K562 (cell line): ENCODE measurements at regions not wholly inside any gene's neighbourhood (a gene's known extent, or its start where the extent isn't known, plus 50 kb on each side); places are given as distances from the start of the nearest gene placed in this dataset.

Source experiments
- ATAC-seq: fragments of 200-7000 bp; cut with Tn5 transposase; 3 replicates; pipeline ENCODE4 v1.9.1; 2020; ENCODE audit warnings: moderate library complexity
- BruUV-seq: library from RNA; stranded (reverse); fragments of 400-500 nt; replicated peaks from 2 replicates; lab custom pipeline; 2021; lab: Mats Ljungman, UMichigan
- CTCF ChIA-PET: fragments of 300-600 bp; formaldehyde crosslinking; extraction: SDS; loops from one replicate; lab custom pipeline; 2021; ENCODE audit warnings: low intra/inter-chr PET ratio; lab: Yijun Ruan, JAX
- POLR2A ChIA-PET: fragments of 300-600, 350-650 bp; sonication (Branson Sonifier 250); formaldehyde crosslinking; extraction: SDS; loops from one replicate; lab custom pipeline; 2021; ENCODE audit warnings: antibody characterized with exemption, inconsistent platforms; lab: Yijun Ruan, JAX
- DNase-seq, 4 experiments: peaks; one replicate each; pipeline versions ENCODE4 v3.0.0 to v3.0.0-alpha.2; 2011 to 2018; ENCODE audit warnings: low spot score in 3 of 4, mixed read lengths in 3 of 4; ENCODE audit errors: extremely low read depth in 1 of 4
- FAIRE-seq: peaks from 2 replicates; lab custom pipeline; 2011; peaks lifted over from hg19 to GRCh38; lab: Jason Lieb, UNC
- H2AFZ ChIP-seq: 2 replicates; pipeline ENCODE4 v1.6.0; 2011; ENCODE audit warnings: low read depth, low read length, control low read depth, inconsistent platforms
- H3K27ac ChIP-seq: fragments of 200-600 bp; 3 replicates; pipeline ENCODE4 v1.8.0; 2011; ENCODE audit warnings: low read depth, mild to moderate bottlenecking, control low read depth, inconsistent platforms, low read length, moderate library complexity, mixed read lengths; ENCODE audit errors: extremely low read depth
- H3K27me3 ChIP-seq, 2 experiments: fragments of 300-600 bp in 1 of 2; 2 replicates in 1 of 2; 3 replicates in 1 of 2; pipeline versions ENCODE4 v1.6.0 to v1.8.0; 2011; ENCODE audit warnings: inconsistent platforms in 2 of 2, low read length in 2 of 2, mild to moderate bottlenecking in 1 of 2, mixed read lengths in 1 of 2, moderate library complexity in 1 of 2; ENCODE audit not compliant: control insufficient read depth in 2 of 2, insufficient read depth in 2 of 2
- H3K36me3 ChIP-seq: fragments of 300-600 bp; 3 replicates; pipeline ENCODE4 v1.8.0; 2011; ENCODE audit warnings: mild to moderate bottlenecking, low read length, inconsistent platforms; ENCODE audit not compliant: control insufficient read depth, insufficient read depth
- H3K4me1 ChIP-seq, 2 experiments: fragments of 200-600 bp in 1 of 2; replicated peaks in 1 of 2; 2 replicates in 1 of 2; 3 replicates in 1 of 2; pipeline versions ENCODE4 v1.5.1 to v1.8.0; 2011; ENCODE audit warnings: inconsistent platforms in 2 of 2, low read length in 2 of 2, mild to moderate bottlenecking in 1 of 2, mixed read lengths in 1 of 2, moderate library complexity in 1 of 2; ENCODE audit not compliant: control insufficient read depth in 2 of 2, insufficient read depth in 2 of 2
- H3K4me2 ChIP-seq: 2 replicates; pipeline ENCODE4 v1.6.1; 2011; ENCODE audit warnings: low read length, control low read depth, inconsistent platforms, mixed read lengths; ENCODE audit not compliant: insufficient read depth
- H3K4me3 ChIP-seq: fragments of 200-600 bp; sonication (generic), shearing (Covaris generic); 2 replicates; pipeline ENCODE4 v1.5.1; 2016; ENCODE audit warnings: control low read depth, inconsistent platforms
- H3K79me2 ChIP-seq: fragments of 200-600 bp; 3 replicates; pipeline ENCODE4 v1.8.0; 2011; ENCODE audit warnings: low read length, inconsistent platforms; ENCODE audit not compliant: control insufficient read depth, insufficient read depth
- H3K9ac ChIP-seq, 2 experiments: 2 replicates each; pipeline versions ENCODE4 v1.6.0 to v1.6.1; 2011; ENCODE audit warnings: low read depth in 2 of 2, low read length in 2 of 2, control low read depth in 1 of 2, inconsistent platforms in 1 of 2, mild to moderate bottlenecking in 1 of 2, mixed read lengths in 1 of 2; ENCODE audit not compliant: insufficient read depth in 1 of 2
- H3K9me1 ChIP-seq: one replicate; pipeline ENCODE4 v1.6.0; 2011; ENCODE audit warnings: inconsistent platforms, mild to moderate bottlenecking, low read length, moderate library complexity; ENCODE audit not compliant: control insufficient read depth, insufficient read depth
- H3K9me3 ChIP-seq: replicated peaks from 2 replicates; pipeline ENCODE4 v1.5.1; 2011; ENCODE audit warnings: low read depth, low read length, inconsistent platforms; ENCODE audit not compliant: control insufficient read depth, insufficient read depth
- H4K20me1 ChIP-seq: replicated peaks from 2 replicates; pipeline ENCODE4 v1.6.1; 2011; ENCODE audit warnings: low read length, inconsistent platforms, mixed read lengths; ENCODE audit not compliant: control insufficient read depth, insufficient read depth
- ATF6 ChIP-seq: sonication (generic); formaldehyde crosslinking; IDR thresholded peaks from 2 replicates; pipeline ENCODE4 v1.4.0; 2020; ENCODE audit warnings: mild to moderate bottlenecking, missing genetic modification reagents
- C11orf30 ChIP-seq: fragments of 450-650 bp; IDR thresholded peaks from 2 replicates; pipeline ENCODE4 v1.6.1; 2016; ENCODE audit warnings: low read depth, mild to moderate bottlenecking
- GATA2 ChIP-seq: sonication (generic); formaldehyde crosslinking; IDR thresholded peaks from 2 replicates; pipeline ENCODE4 v1.4.0; 2020; ENCODE audit warnings: mild to moderate bottlenecking, missing genetic modification reagents
- JUND ChIP-seq, 2 experiments: IDR thresholded peaks; 2 replicates in 1 of 2; 3 replicates in 1 of 2; pipeline ENCODE4 v1.6.1; 2011; ENCODE audit warnings: borderline replicate concordance in 2 of 2, low read depth in 2 of 2, low read length in 2 of 2, improper control_type of control experiment in 1 of 2, missing biosample characterization in 1 of 2, missing genetic modification characterization in 1 of 2, missing genetic modification reagents in 1 of 2
- MBD1 ChIP-seq: fragments of 250-450 bp; sonication (Bioruptor Pico); IDR thresholded peaks from 2 replicates; pipeline ENCODE4 v1.8.0; 2022; ENCODE audit warnings: inconsistent platforms
- MBD2 ChIP-seq: sonication (generic); IDR thresholded peaks from 2 replicates; pipeline ENCODE4 v1.6.1; 2016; ENCODE audit warnings: low read depth, borderline replicate concordance
- MTA2 ChIP-seq: fragments of 450-650 bp; IDR thresholded peaks from 2 replicates; pipeline ENCODE4 v1.6.1; 2016; ENCODE audit warnings: low read depth
- NBN ChIP-seq: fragments of 450-650 bp; IDR thresholded peaks from 2 replicates; pipeline ENCODE4 v1.6.1; 2016; ENCODE audit warnings: low read depth, mild to moderate bottlenecking
- RBM34 ChIP-seq: fragments of 200-400 bp; formaldehyde crosslinking; IDR thresholded peaks from 2 replicates; pipeline ENCODE4 v1.6.1; 2018; ENCODE audit warnings: low read length, borderline replicate concordance; ENCODE audit not compliant: insufficient read depth
- SAP30 ChIP-seq: fragments of 200-600 bp; sonication (generic); IDR thresholded peaks from 2 replicates; pipeline ENCODE4 v1.6.1; 2012; ENCODE audit warnings: borderline replicate concordance, low read depth, mild to moderate bottlenecking, moderate library complexity, low read length, control low read depth, inconsistent platforms; ENCODE audit not compliant: insufficient read depth, poor library complexity, severe bottlenecking
- SMARCE1 ChIP-seq: fragments of 450-650 bp; IDR thresholded peaks from 2 replicates; pipeline ENCODE4 v1.7.1; 2016; ENCODE audit warnings: mild to moderate bottlenecking
- THAP7 ChIP-seq: fragments of 250-450 bp; sonication (Bioruptor Pico); IDR thresholded peaks from 2 replicates; pipeline ENCODE4 v1.5.0; 2021
- ZBTB9 ChIP-seq: fragments of 450-650 bp; formaldehyde crosslinking; IDR thresholded peaks from 2 replicates; pipeline ENCODE4 v1.4.0; 2020; ENCODE audit warnings: mild to moderate bottlenecking, moderate library complexity
- WGBS: fragments of 100-300 bp; shearing (Covaris generic); methylation state at CpG from one replicate; pipeline ENCODE4 v1.1.6; 2016; ENCODE audit warnings: low coverage, mixed read lengths; ENCODE audit not compliant: insufficient coverage; ENCODE audit errors: missing lambda C conversion rate; 5-methylcytosine and 5-hydroxymethylcytosine counted together
- in situ Hi-C: fragments of 300-500 bp; cut with MboI; formaldehyde crosslinking; loops from 4 replicates; pipeline ENCODE4 v1.15.0; 2018; ENCODE audit warnings: inconsistent platforms, mixed read lengths
- intact Hi-C: fragments of 100-400 bp; cut with micrococcal nuclease; formaldehyde crosslinking; loops from 2 replicates; pipeline ENCODE4 v1.14.2; 2022

GRCh38 chr6:135673501-135674309, 176.2 kb upstream of the AHI1 start (continued):
- TF ChIP-seq THAP7 (CRISPR knock-in tag) (no peak), MBD1 (no peak), GATA2 (CRISPR knock-in tag) (no peak), SAP30 (no peak)

GRCh38 chr6:135675026-135675425, 176.5 kb upstream of the PDE7B start:
- POLR2A ChIA-PET, result no interaction called here
- no peak for TF ChIP-seq ZBTB9 (CRISPR knock-in tag)
- no peak for TF ChIP-seq JUND (IDR thresholded peaks at IDR 0.05; ENCODE audit: borderline replicate concordance, low read depth, low read length)
- no peak for TF ChIP-seq JUND (tag; IDR thresholded peaks at IDR 0.05; ENCODE audit: borderline replicate concordance, low read depth, low read length)
- TF ChIP-seq MTA2, result no peak
- TF ChIP-seq C11orf30, result no peak
- TF ChIP-seq NBN, result no peak
- no peak for TF ChIP-seq SAP30
- no peak for TF ChIP-seq ATF6 (CRISPR knock-in tag)
- no peak for TF ChIP-seq MBD2
- no peak for TF ChIP-seq RBM34
- no peak for TF ChIP-seq SMARCE1

More at GRCh38 chr6:135675026-135675425, 176.5 kb upstream of the PDE7B start:
- Histone ChIP-seq H3K9me1 (no peaks in the 10 kb centered on the region), H3K9me3 (no peaks in the 10 kb centered on the region), H3K27me3 (peaks cover 0 to 4% of the 10 kb centered on the region in 2 experiments; a peak in 1 of 5 replicates), H3K4me3 (no peak overlapping the region), H3K79me2 (no peaks in the 10 kb centered on the region), H3K4me2 (no peak overlapping the region), H3K4me1 (no peaks in the 10 kb centered on the region), H3K36me3 (no peaks in the 10 kb centered on the region), H3K27ac (no peak overlapping the region), H2AFZ (no peak overlapping the region), H3K9ac (no peak overlapping the region), H4K20me1 (no peaks in the 10 kb centered on the region)
- 0% methylated on average over 2 of the region's 2 CpGs for WGBS
- in situ Hi-C loops, result no loop called here
- no peak for ATAC-seq
- FAIRE-seq, result no peak
- no peak for DNase-seq
- intact Hi-C loops, result loop anchor here (10.0 kb wide), 3 partner anchors 220 to 640 kb away; no protein-coding TSS in a partner anchor
- CTCF ChIA-PET, result no interaction called here
- BruUV-seq, result no TSS peak
